MCF 10A (cell line): ENCODE measurements at regions not wholly inside any gene's neighbourhood (a gene's known extent, or its start where the extent isn't known, plus 50 kb on each side); places are given as distances from the start of the nearest gene placed in this dataset.

Experiments used
- BruUV-seq: library from RNA; stranded (reverse); fragments of 400-500 nt; replicated peaks from 2 replicates; lab custom pipeline; 2021; lab: Mats Ljungman, UMichigan
- CTCF ChIA-PET: fragments of 300-600 bp; sonication (Branson Sonifier 250); formaldehyde crosslinking; extraction: SDS; loops from one replicate; lab custom pipeline; 2021; ENCODE audit warnings: antibody characterized with exemption, inconsistent platforms; lab: Yijun Ruan, JAX
- POLR2A ChIA-PET: fragments of 300-600, 350-650 bp; sonication (Branson Sonifier 250); formaldehyde crosslinking; extraction: SDS; loops from one replicate; lab custom pipeline; 2020; ENCODE audit warnings: antibody characterized with exemption, inconsistent platforms; lab: Yijun Ruan, JAX
- DNase-seq: peaks from one replicate; pipeline ENCODE4 v3.0.0-alpha.2; 2018; ENCODE audit not compliant: unreplicated experiment
- H3K27ac Mint-ChIP-seq: one replicate; pipeline ENCODE4 v1.8.0; 2022; ENCODE audit warnings: mild to moderate bottlenecking, low read depth, mixed read lengths; ENCODE audit not compliant: unreplicated experiment
- H3K27me3 Mint-ChIP-seq: one replicate; pipeline ENCODE4 v1.8.0; 2022; ENCODE audit warnings: mixed read lengths; ENCODE audit not compliant: insufficient read depth, unreplicated experiment
- H3K36me3 Mint-ChIP-seq: one replicate; pipeline ENCODE4 v1.8.0; 2022; ENCODE audit warnings: mild to moderate bottlenecking, moderate library complexity, mixed read lengths; ENCODE audit not compliant: insufficient read depth, unreplicated experiment
- H3K4me1 Mint-ChIP-seq: one replicate; pipeline ENCODE4 v1.8.0; 2022; ENCODE audit warnings: mixed read lengths; ENCODE audit not compliant: insufficient read depth, unreplicated experiment
- H3K4me3 Mint-ChIP-seq: one replicate; pipeline ENCODE4 v1.8.0; 2022; ENCODE audit warnings: mild to moderate bottlenecking, moderate library complexity, mixed read lengths; ENCODE audit not compliant: unreplicated experiment
- H3K9me3 Mint-ChIP-seq: one replicate; pipeline ENCODE4 v1.8.0; 2022; ENCODE audit warnings: mixed read lengths; ENCODE audit not compliant: unreplicated experiment
- CTCF ChIP-seq: fragments of 200-600 bp; IDR thresholded peaks from one replicate; pipeline ENCODE4 v1.8.0; 2022; ENCODE audit warnings: antibody characterized with exemption, mild to moderate bottlenecking; ENCODE audit not compliant: unreplicated experiment
- intact Hi-C: fragments of 100-400 bp; cut with micrococcal nuclease; formaldehyde crosslinking; loops from 2 replicates; pipeline ENCODE4 v1.14.1; 2022

GRCh38 chr4:131411393-131411792 is 1737.7 kb upstream of the PCDH10 start:
- Mint-ChIP-seq H3K36me3 (no peaks in the 10 kb centered on the region), H3K9me3 (peaks cover 8% of the 10 kb centered on the region), H3K4me3 (no peak overlapping the region), H3K27me3 (no peaks in the 10 kb centered on the region), H3K27ac (no peak overlapping the region), H3K4me1 (no peaks in the 10 kb centered on the region)
- ChIA-PET POLR2A (no interaction called here), CTCF (no interaction called here)
- no peak for TF ChIP-seq CTCF
- BruUV-seq = no TSS peak
- intact Hi-C loops = no loop called here
- DNase-seq = no peak

- BruUV-seq = no TSS peak
- Mint-ChIP-seq H3K36me3 (no peaks in the 10 kb centered on the region), H3K4me3 (no peak overlapping the region), H3K27me3 (no peaks in the 10 kb centered on the region), H3K4me1 (no peaks in the 10 kb centered on the region), H3K9me3 (no peaks in the 10 kb centered on the region), H3K27ac (no peak overlapping the region)
- CTCF ChIA-PET = no interaction called here
- POLR2A ChIA-PET = interaction anchor here (0.6 kb wide), 1 partner anchor 1004 kb away, joined by 3 read pairs; no protein-coding TSS in a partner anchor
- intact Hi-C loops = no loop called here
- no peak for DNase-seq
- no peak for TF ChIP-seq CTCF
Measured at GRCh38 chr4:131419147-131419546, 1729.9 kb upstream of the PCDH10 start.

- H3K36me3 Mint-ChIP-seq = peaks cover 5% of the 10 kb centered on the region
- no TSS peak for BruUV-seq
- intact Hi-C loops = no loop called here
Measured at GRCh38 chr4:131426023-131426758, 1722.9 kb upstream of the PCDH10 start.

GRCh38 chr4:131427000-131427399 is 1722.1 kb upstream of the PCDH10 start:
- no peaks in the 10 kb centered on the region for H3K4me1 Mint-ChIP-seq
- CTCF ChIA-PET = interaction anchor here (0.6 to 0.7 kb wide), 2 partner anchors 696 to 1759 kb away, joined by 3 read pairs; no protein-coding TSS in a partner anchor
- TF ChIP-seq CTCF = no peak
- no peak overlapping the region for H3K4me3 Mint-ChIP-seq
- H3K27me3 Mint-ChIP-seq = no peaks in the 10 kb centered on the region
- intact Hi-C loops = no loop called here
- POLR2A ChIA-PET = interaction anchor here (0.6 kb wide), 1 partner anchor 739 kb away, joined by 3 read pairs; no protein-coding TSS in a partner anchor
- H3K9me3 Mint-ChIP-seq = peaks cover 11% of the 10 kb centered on the region
- peaks cover 5% of the 10 kb centered on the region for H3K36me3 Mint-ChIP-seq
- no peak for DNase-seq
- H3K27ac Mint-ChIP-seq = no peak overlapping the region
- no TSS peak for BruUV-seq

More at GRCh38 chr4:131426023-131426758, 1722.9 kb upstream of the PCDH10 start:
- CTCF ChIA-PET = interaction anchor here (0.6 kb wide), 1 partner anchor 697 kb away, joined by 3 read pairs; no protein-coding TSS in a partner anchor
- Mint-ChIP-seq H3K4me1 (no peaks in the 10 kb centered on the region), H3K27ac (no peak overlapping the region), H3K27me3 (no peaks in the 10 kb centered on the region), H3K9me3 (peaks cover 11% of the 10 kb centered on the region), H3K4me3 (no peak overlapping the region)
- no peak for DNase-seq
- POLR2A ChIA-PET = no interaction called here
- no peak for TF ChIP-seq CTCF
